ENCODE measurements at regions not wholly inside any gene's neighbourhood (a gene's known extent, or its start where the extent isn't known, plus 50 kb on each side); places are given as distances from the start of the nearest gene placed in this dataset.
"Not testable (repeated sequence)": the region's sequence is repeated elsewhere in the genome, so short reads cannot be mapped to it uniquely, and the experiment has no call there.

DNA sequence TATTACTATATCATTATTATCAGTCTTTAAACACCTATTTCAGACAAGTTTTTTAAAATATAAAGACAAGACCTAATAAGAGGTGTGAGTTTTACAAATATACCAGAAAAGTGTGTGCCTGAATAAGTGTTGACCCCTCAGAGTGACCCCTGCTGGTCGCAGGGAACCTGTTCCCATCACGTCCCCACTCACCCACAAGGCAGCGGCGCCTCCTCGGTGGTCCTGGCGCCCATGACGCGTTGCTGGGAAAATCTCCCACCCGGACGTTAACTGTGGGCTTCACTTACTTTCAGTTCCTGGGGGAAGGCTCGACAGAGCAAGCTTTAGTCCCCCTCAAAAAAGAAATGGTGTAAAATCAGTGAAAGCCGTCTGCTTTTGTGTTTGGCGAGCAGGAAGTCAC lies 93.5 kb downstream of the TMEM18 start:
- H3K27me3 ChIP-seq (ENCODE audit: control insufficient read depth, insufficient read depth, low read length) = peaks cover 2% of the 10 kb centered on the region
- no peak overlapping the region for H3K4me3 ChIP-seq (ENCODE audit: low read depth, low read length)
- TF ChIP-seq CTCF (IDR thresholded peaks at IDR 0.05; ENCODE audit: insufficient read depth, low read length, poor library complexity, severe bottlenecking) = no peak
- no peaks in the 10 kb centered on the region for H3K36me3 ChIP-seq (ENCODE audit: control insufficient read depth, insufficient read depth, low read length)
- DNase-seq (ENCODE audit: low read depth) = no peak

DNA sequence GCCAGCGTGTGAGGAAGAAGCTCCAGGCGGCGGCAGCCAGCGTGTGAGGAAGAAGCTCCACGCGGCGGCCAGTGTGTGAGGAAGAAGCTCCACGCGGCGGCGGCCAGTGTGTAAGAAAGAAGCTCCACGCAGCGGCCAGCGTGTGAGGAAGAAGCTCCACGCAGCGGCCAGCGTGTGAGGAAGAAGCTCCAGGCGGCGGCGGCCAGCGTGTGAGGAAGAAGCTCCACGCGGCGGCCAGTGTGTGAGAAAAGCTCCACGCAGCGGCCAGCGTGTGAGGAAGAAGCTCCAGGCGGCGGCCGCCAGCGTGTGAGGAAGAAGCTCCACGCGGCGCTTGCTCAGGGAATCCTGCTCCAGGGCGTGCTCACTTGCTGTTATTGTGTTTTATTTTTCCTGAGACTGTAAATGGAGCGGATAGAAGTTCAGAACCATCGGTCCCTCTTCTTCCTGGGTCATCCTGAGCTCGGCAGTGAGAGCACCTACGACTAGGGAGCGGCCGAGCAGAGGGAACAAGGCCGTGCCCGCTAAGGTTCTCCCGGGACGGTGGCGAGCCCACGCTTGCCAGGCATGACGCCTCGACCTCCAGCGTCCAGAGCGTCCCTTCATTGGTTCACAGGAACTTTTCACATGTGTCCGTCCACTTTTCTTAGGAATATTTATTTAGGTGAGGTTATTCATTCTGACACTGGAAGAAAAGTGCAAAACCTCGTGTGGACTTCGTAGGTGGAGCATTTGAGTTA lies 94.2 kb downstream of the TMEM18 start:
- H3K27me3 ChIP-seq (ENCODE audit: control insufficient read depth, insufficient read depth, low read length) = peaks cover 2% of the 10 kb centered on the region
- no peak overlapping the region for H3K4me3 ChIP-seq (ENCODE audit: low read depth, low read length)
- TF ChIP-seq CTCF (IDR thresholded peaks at IDR 0.05; ENCODE audit: insufficient read depth, low read length, poor library complexity, severe bottlenecking) = no peak
- H3K36me3 ChIP-seq (ENCODE audit: control insufficient read depth, insufficient read depth, low read length) = no peaks in the 10 kb centered on the region
- no peak for DNase-seq (ENCODE audit: low read depth)

DNA sequence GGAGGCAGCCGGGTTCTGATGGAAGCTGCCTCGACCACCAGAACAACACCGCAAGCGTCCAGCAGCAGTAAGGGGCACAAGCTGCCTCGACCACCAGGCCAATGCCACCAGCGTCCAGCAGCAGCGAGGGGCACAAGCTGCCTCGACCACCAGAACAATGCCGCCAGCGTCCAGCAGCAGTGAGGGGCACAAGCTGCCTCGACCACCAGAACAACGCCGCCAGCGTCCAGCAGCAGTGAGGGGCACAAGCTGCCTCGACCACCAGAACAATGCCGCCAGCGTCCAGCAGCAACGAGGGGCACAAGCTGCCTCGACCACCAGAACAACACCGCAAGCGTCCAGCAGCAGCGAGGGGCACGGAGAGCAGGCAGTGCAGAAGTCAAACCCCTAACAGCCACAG lies 94.9 kb downstream of the TMEM18 start:
- not testable (repeated sequence) for H3K36me3 ChIP-seq (ENCODE audit: control insufficient read depth, insufficient read depth, low read length); DNase-seq (ENCODE audit: low read depth); H3K27me3 ChIP-seq (ENCODE audit: control insufficient read depth, insufficient read depth, low read length); H3K4me3 ChIP-seq (ENCODE audit: low read depth, low read length)

DNA sequence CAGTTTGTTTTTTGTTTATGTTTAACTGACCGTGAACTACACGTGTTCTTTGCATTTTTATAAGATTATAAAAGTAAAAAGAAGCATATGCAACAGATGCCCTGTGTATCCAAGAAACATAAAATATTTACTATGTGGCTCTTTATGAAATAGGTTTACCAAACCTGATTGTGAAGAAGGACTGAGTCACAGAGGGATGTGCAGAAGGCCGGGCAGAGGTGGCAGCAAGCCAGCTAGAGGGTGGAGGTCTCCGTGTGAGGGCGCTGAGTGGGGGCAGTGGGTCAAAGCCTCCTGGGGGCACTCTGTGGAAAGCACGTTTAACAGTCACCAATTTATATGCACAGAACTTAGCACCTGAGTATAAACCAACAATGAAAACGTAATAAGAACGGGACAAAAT lies 97.2 kb downstream of the TMEM18 start:
- H3K27me3 ChIP-seq (ENCODE audit: control insufficient read depth, insufficient read depth, low read length) = peaks cover 2% of the 10 kb centered on the region
- TF ChIP-seq CTCF (IDR thresholded peaks at IDR 0.05; ENCODE audit: insufficient read depth, low read length, poor library complexity, severe bottlenecking) = no peak
- DNase-seq (ENCODE audit: low read depth) = no peak
- H3K4me3 ChIP-seq (ENCODE audit: low read depth, low read length) = no peak overlapping the region
- H3K36me3 ChIP-seq (ENCODE audit: control insufficient read depth, insufficient read depth, low read length) = no peaks in the 10 kb centered on the region

- no peak for TF ChIP-seq CTCF (IDR thresholded peaks at IDR 0.05; ENCODE audit: insufficient read depth, low read length, poor library complexity, severe bottlenecking)
- Histone ChIP-seq H3K36me3 (ENCODE audit: control insufficient read depth, insufficient read depth, low read length) (no peaks in the 10 kb centered on the region), H3K27me3 (ENCODE audit: control insufficient read depth, insufficient read depth, low read length) (peaks cover 2% of the 10 kb centered on the region), H3K4me3 (ENCODE audit: low read depth, low read length) (no peak overlapping the region)
- no peak for DNase-seq (ENCODE audit: low read depth)
Measured at GRCh38 chr2:579351-579886, 97.8 kb downstream of the TMEM18 start.

GRCh38 chr2:576292-576691 lies 100.9 kb downstream of the TMEM18 start:
- no peak for TF ChIP-seq CTCF (IDR thresholded peaks at IDR 0.05; ENCODE audit: insufficient read depth, low read length, poor library complexity, severe bottlenecking)
- no peak overlapping the region for H3K4me3 ChIP-seq (ENCODE audit: low read depth, low read length)
- DNase-seq (ENCODE audit: low read depth) = no peak
- H3K36me3 ChIP-seq (ENCODE audit: control insufficient read depth, insufficient read depth, low read length) = no peaks in the 10 kb centered on the region
- H3K27me3 ChIP-seq (ENCODE audit: control insufficient read depth, insufficient read depth, low read length) = no peaks in the 10 kb centered on the region
